Activated CD4-positive, alpha-beta T cell treated with anti-CD3 and anti-CD28 coated beads, Interleukin-2, amount 50 U/mL, for 1 hour (primary cell): ENCODE measurements at regions not wholly inside any gene's neighbourhood (a gene's known extent, or its start where the extent isn't known, plus 50 kb on each side); places are given as distances from the start of the nearest gene placed in this dataset.

Experiments
- DNase-seq: peaks from one replicate; pipeline ENCODE4 v3.0.0-alpha.2; 2020

DNA sequence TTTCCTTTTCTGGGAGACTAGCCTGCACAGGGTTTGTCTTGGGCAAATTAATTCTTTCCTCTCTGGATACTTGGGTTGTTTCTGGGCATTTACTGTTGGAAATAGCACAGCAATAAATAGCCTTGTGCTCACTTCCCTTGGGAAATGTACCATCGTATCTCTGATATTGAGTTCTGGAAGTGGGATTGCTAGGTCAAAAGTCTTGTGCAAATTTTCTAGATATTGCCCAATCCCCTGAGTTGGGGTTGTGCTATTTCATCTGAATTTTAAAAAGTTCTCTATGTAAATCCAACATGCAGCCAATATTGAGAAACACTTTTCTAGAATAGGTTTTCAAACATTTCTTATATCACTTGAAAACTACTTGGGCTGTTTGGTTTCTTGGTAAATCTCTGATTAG is 64.0 kb upstream of the ELOVL5 start:
- no peak for DNase-seq

DNA sequence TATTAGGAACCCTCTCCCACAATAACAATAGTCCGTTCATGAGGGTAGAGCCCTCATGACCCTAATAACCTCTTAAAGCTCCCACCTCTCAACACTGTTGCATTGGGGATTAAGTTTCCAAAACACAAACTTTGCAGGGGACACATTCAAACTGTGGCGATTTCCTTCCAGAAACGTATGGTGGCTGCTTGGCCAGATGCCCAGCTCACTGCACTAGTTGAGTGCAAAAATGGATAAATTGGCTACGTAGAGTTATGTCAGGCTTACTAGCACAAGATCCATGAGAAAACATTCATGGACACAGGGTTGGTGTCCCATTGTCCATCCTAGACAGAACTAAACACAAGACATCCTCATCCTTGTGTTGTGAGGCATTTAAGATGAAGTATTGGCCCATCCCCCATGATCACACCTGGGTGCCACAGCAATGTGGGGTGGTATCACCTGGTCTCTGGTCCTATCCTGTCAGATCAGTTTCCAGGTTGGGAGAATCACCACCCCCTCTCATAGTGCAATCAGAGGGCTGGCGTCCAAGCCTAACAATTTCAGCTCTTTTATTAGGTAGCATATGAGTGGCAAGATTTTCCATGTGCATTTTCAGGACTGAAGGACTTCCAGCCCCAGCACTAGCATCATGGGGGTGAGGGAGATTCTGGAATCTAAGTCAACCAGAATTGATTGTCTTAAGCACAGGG is 63.4 kb upstream of the ELOVL5 start:
- no peak for DNase-seq

DNA sequence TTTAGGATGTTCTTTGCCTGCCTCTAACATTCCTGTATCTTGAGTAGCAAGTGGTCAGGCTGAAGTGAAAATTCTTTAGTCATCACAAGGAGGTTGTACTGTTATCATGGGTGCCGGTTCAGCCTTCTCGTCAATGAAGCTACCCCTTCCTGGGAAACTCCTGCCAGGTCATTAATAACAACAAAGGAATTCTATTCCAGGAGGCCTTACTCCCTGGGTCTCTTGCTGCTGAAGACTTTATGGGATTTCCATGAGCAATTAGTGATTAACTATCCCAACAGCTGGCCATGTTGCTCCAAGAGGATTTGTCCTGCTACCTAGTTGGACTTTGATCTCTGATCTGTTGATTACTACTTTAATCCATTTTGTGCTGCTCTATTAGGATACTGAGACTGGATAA is 62.7 kb upstream of the ELOVL5 start:
- no peak for DNase-seq

DNA sequence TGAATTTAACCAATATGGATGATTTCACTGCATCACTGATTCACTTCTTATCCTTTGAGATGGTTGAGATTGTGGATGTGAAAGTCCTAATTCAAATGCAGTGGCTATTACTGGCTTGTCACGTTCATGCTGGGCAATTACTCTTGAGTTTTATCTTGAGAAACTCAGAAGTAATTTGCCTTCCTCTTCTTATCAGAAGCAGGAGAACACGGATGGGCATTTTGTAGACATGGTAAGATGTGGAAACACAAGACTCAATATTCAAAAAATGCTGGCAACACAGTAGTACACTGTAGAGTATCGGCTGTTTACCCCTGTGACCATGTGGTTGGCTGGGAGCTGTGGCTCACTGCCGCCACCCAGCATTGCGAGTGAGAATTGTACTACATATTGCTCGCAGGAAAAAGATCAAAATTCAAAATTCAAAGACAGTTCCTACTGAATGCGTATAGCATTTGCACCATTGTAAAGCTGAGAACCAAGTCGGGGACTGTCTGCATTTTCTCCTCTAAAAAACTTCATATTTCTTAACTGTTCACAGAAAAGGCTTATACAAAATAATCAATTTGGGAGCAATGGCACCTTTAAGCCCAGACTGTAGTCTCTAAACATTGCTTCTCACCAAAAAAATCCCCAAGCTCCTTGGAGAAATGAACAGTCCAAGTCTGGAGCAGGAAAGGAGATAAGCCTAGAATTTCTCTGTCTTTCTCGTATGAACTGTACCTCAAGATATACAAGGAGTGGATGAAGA is 61.9 kb upstream of the ELOVL5 start:
- peak; percentile 65 for DNase-seq

DNA sequence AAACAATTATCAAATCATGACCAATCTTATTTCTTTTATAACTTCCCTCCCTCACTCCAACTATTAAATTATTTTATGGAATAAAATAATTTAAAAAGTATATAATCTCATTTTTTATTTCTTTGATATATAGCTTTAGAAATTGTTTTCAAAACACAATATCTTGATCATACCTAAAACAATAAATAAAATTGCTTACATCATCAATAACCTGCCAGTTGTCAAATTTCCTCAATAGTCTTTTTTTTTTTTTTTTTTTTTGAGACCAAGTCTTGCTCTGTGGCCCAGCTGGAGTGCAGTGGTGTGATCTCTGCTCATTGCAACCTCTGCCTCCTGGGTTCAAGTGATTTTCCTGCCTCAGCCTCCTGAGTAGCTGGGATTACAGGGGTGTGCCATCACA is 60.1 kb upstream of the ELOVL5 start:
- no peak for DNase-seq

DNA sequence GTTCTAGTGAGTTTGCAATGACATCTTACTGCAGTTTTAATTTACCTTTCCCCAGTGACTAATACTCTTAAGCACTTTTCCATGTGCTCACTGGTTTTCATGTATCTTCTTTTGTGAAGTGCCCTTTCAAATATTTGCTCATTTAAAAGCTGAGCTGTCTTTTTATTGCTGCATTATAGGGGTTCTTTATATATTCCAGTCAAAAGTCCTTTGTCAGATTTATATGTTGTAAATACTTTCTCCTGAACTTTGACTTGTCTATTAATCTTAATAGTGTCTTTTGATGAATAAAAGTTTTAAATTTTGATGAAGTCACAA is 50.2 kb upstream of the ELOVL5 start:
- DNase-seq, result no peak

DNA sequence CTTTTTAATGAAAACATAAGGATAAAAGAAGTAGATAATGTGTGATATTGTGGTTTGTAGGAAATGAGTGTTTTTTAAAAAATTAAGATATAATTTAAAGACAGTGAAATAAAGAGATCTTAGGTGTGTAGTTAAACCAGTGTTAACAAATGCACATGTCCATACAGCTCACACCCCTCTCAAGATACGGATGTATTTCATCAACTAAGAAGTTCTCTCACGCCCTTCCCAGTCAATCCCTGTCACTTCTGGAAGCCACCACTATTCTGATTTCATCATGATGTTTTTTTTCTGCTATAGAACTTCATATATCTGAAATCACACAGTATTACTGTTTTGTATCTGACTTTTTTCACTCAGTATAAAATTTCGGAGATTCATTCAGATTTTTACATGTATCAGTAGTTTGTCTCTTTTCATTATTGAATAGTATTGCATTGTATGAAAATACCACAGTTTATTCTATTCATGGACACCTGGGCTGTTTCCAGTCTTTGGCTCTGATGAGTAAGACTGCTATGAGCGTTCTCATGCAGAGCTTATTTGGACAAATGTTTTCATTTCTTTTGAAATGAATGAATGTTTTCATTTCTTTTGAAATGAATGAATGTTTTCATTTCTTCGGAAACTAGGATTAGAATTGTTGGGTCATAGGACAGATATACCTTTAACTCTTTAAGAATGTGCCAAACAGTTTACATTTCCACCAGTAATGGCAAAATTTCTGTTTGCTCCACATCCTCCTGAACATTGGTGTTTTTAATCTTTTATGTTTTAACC is 49.7 kb upstream of the ELOVL5 start:
- no peak for DNase-seq
